AG04449 (cell line): ENCODE measurements at regions not wholly inside any gene's neighbourhood (a gene's known extent, or its start where the extent isn't known, plus 50 kb on each side); places are given as distances from the start of the nearest gene placed in this dataset.

Experiments used
- CTCF ChIA-PET: fragments of 350-600 bp; formaldehyde crosslinking; extraction: SDS; loops from one replicate; lab custom pipeline; 2021; ENCODE audit warnings: antibody characterized with exemption; lab: Yijun Ruan, JAX
- POLR2A ChIA-PET: fragments of 400-600, 350-600 bp; formaldehyde crosslinking; extraction: SDS; loops from one replicate; lab custom pipeline; 2020; ENCODE audit warnings: antibody characterized with exemption, inconsistent platforms; lab: Yijun Ruan, JAX
- DNase-seq: peaks from one replicate; pipeline ENCODE4 v3.0.0-alpha.2; 2010; ENCODE audit warnings: low read depth, low spot score
- H3K4me3 ChIP-seq: 2 replicates; pipeline ENCODE4 v1.5.1; 2011; ENCODE audit warnings: low read depth, mild to moderate bottlenecking, control low read depth, low read length
- CTCF ChIP-seq: IDR thresholded peaks from one replicate; pipeline ENCODE4 v1.5.1; 2011; ENCODE audit warnings: mild to moderate bottlenecking, moderate library complexity, low read length, control low read depth, inconsistent platforms; ENCODE audit not compliant: insufficient read depth; ENCODE audit errors: missing control alignments

- ChIA-PET POLR2A (no interaction called here), CTCF (no interaction called here)
- DNase-seq, result no peak
- H3K4me3 ChIP-seq, result no peak overlapping the region
- TF ChIP-seq CTCF, result no peak
Observed at GRCh38 chr7:155988416-155988815, 176.2 kb upstream of the SHH start.

GRCh38 chr7:155987681-155988235 is 175.5 kb upstream of the SHH start:
- no peak for TF ChIP-seq CTCF
- H3K4me3 ChIP-seq, result no peak overlapping the region
- ChIA-PET CTCF (no interaction called here), POLR2A (no interaction called here)
- no peak for DNase-seq

GRCh38 chr7:155986497-155987160 is 174.4 kb upstream of the SHH start:
- POLR2A ChIA-PET, result no interaction called here
- CTCF ChIA-PET, result no interaction called here
- no peak for DNase-seq
- no peak for TF ChIP-seq CTCF
- no peak overlapping the region for H3K4me3 ChIP-seq

- TF ChIP-seq CTCF, result no peak
- POLR2A ChIA-PET, result no interaction called here
- no peak overlapping the region for H3K4me3 ChIP-seq
- CTCF ChIA-PET, result no interaction called here
- DNase-seq, result no peak
Observed at GRCh38 chr7:155985518-155986250, 173.4 kb upstream of the SHH start.

- CTCF ChIA-PET, result no interaction called here
- DNase-seq, result no peak
- no peak overlapping the region for H3K4me3 ChIP-seq
- TF ChIP-seq CTCF, result no peak
- POLR2A ChIA-PET, result no interaction called here
Observed at GRCh38 chr7:155984609-155985405, 172.5 kb upstream of the SHH start.
